GM11168 (cell line): ENCODE measurements at regions not wholly inside any gene's neighbourhood (a gene's known extent, or its start where the extent isn't known, plus 50 kb on each side); places are given as distances from the start of the nearest gene placed in this dataset.

Source experiments
- in situ Hi-C: fragments of 300-500 bp; cut with MboI; formaldehyde crosslinking; loops from one replicate; pipeline ENCODE4 v1.12.0; 2022; ENCODE audit warnings: low sequenced_read_pairs; ENCODE audit not compliant: unreplicated experiment

GRCh38 chr2:208545403-208546042 is 138.9 kb downstream of the PTH2R start:
- in situ Hi-C loops, result no loop called here

GRCh38 chr2:208546107-208546506 is 139.5 kb downstream of the PTH2R start:
- in situ Hi-C loops, result no loop called here

GRCh38 chr2:208546860-208547650 is 140.5 kb downstream of the PTH2R start:
- in situ Hi-C loops, result no loop called here

GRCh38 chr2:208548700-208549099 is 142.1 kb downstream of the PTH2R start:
- in situ Hi-C loops, result no loop called here

GRCh38 chr2:208549546-208550158 is 143.1 kb downstream of the PTH2R start:
- in situ Hi-C loops, result no loop called here

- in situ Hi-C loops, result no loop called here
Measured at GRCh38 chr2:208552943-208553342, 146.4 kb downstream of the PTH2R start.

GRCh38 chr2:208556983-208557484 is 150.4 kb downstream of the PTH2R start:
- in situ Hi-C loops, result no loop called here

GRCh38 chr2:208565690-208566416 is 159.3 kb downstream of the PTH2R start:
- in situ Hi-C loops, result no loop called here

- in situ Hi-C loops, result no loop called here
Measured at GRCh38 chr2:208568203-208568602, 161.6 kb downstream of the PTH2R start.

- in situ Hi-C loops, result no loop called here
Measured at GRCh38 chr2:208570066-208570465, 163.5 kb downstream of the PTH2R start.

GRCh38 chr2:208570851-208571763 is 164.5 kb downstream of the PTH2R start:
- in situ Hi-C loops, result no loop called here

- in situ Hi-C loops, result no loop called here
Measured at GRCh38 chr2:208571764-208572131, 165.2 kb downstream of the PTH2R start.

- in situ Hi-C loops, result no loop called here
Measured at GRCh38 chr2:208573569-208573968, 167.0 kb downstream of the PTH2R start.

- in situ Hi-C loops, result no loop called here
Measured at GRCh38 chr2:208579678-208580077, 173.1 kb downstream of the PTH2R start.

GRCh38 chr2:208584378-208584985 is 177.9 kb downstream of the PTH2R start:
- in situ Hi-C loops, result no loop called here

GRCh38 chr2:208586516-208586915 is 179.9 kb downstream of the PTH2R start:
- in situ Hi-C loops, result no loop called here

- in situ Hi-C loops, result no loop called here
Measured at GRCh38 chr2:208594642-208595385, 188.2 kb downstream of the PTH2R start.
